Stromal cell of bone marrow (primary cell): ENCODE measurements at regions not wholly inside any gene's neighbourhood (a gene's known extent, or its start where the extent isn't known, plus 50 kb on each side); places are given as distances from the start of the nearest gene placed in this dataset.

Experiments
- DNase-seq: peaks from one replicate; pipeline ENCODE4 v3.0.0-alpha.2; 2012; ENCODE audit warnings: low read depth

DNA sequence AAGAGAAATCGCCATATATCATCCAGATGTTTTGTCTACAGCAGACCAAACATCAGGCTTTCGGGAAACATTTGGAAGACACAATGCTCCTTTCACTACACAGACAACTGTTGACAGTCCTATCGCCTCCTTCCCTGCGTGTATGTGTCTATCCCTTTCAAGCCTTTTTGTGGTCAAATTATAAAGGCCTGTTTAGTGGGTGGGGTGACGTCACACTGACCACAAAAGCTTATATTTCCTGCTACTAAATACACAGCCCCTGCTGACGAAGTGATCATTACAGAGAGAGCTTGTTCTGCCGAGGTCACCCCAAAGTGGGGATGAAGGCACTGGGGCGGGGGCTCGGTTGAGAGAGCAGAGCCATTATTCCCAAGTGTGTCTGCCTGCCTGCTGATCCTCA is 302.7 kb upstream of the TNP1 start:
- DNase-seq = peak; percentile 73

DNA sequence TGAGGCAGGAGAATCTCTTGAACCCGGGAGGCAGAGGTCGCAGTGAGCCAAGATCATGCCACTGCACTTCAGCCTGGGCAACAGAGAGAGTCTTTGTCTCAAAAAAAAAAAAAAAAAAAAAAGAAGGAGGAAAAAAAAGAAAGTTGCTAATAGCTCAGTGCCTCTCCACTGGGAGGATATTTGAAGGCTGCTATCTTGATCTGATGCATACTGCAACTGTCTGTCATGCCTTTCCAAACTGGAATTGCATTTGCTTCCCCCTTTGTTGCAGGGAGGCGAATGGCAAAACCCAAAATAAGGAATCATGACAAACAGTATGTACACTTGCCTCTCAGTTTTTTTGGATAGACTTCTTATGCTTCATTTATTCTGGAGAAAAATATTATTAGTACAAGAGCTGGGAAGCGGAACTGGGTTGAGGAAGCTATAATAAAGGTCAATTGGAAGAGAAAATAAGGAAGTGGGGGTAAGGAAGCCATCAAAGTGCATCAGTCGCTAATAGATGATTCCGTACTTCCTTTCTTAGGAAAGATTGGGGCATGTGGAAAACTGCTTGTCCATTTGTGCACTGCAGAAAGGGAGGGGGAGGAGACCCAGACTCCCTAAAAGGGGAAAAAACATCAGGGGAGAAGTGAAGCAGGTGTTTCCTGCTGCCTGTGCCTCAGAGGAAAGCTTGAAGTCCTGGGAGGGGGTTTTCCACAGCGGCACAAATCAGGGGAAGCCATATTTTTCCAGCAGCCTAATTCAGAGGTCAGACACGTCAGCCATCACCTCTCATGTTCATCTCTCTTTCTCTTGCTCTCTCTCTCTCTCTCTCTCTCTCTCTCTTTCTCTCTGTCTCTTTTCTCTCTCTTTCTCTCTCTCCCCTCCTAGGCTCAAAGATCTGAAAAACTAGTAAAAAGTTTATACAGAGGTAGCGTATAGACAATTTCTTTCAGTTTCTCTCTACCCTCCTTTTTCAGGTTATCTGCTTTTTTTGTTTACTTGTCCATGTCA is 301.4 kb upstream of the TNP1 start:
- no peak for DNase-seq

DNA sequence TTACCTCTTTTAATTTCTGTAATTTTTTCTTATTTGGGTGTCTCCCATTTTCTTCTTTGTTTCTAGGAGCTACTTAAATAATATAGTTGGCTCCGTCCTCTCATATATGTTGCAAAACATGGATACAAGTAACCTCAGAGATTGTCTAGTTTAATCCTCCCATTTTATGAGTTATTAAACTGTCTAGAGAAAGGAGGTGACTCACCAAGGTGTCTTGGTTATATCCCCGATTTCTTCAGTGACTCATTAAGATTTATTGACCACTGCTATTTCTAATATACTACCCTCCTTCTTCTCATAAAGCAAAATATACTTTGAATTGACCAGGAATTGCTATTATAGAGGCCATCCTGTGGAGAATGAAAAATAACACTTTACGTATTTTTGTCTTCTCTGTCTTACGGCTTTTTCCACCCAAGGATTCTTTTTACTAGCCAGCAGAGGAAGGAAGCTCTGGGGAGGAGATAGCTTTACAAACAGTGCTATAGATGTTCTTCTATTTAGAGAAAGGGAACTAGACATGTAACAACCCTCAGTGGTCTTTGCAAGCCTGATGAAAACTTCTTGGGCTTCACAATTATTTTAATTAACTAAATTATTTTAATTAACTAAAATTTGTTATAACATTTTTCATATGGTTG is 300.4 kb upstream of the TNP1 start:
- no peak for DNase-seq

DNA sequence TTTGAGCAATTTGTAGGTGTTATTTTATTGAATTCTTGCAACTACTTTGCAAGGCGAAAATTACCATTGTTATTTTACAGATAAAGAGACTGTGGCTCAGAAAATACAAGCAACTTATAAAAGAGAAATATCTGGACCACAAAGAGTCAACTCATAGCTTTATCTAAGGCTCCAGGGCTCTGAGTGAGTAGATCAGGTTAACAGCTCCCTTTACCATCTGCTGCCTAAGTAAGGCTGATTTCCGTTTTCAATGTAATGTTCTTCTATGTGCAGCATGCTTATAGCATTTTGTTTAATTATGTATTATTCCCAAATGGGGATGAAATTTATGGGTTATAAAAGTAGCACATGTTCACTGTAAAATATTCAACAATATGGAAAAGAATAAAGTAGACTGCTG is 299.1 kb upstream of the TNP1 start:
- no peak for DNase-seq

DNA sequence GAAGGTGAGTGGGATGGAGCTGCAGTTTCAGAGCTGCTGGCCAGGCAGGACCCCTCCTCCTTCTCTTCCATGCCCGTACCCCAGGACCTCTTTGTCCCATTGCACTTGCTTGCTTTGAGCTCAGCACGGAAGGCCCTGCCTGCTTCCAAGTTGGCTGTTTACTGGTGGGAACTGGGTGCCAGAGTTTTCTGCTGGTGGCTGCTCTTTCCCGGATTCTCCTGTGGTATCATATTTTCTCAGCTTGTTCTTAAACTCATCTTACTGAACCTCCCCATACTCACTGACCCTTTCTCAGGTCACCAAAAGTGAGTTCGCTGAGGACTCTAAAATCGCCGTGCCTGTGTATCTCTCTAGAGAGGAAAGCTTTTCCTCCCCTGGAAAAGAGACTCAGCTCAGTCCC is 297.7 kb upstream of the TNP1 start:
- no peak for DNase-seq

DNA sequence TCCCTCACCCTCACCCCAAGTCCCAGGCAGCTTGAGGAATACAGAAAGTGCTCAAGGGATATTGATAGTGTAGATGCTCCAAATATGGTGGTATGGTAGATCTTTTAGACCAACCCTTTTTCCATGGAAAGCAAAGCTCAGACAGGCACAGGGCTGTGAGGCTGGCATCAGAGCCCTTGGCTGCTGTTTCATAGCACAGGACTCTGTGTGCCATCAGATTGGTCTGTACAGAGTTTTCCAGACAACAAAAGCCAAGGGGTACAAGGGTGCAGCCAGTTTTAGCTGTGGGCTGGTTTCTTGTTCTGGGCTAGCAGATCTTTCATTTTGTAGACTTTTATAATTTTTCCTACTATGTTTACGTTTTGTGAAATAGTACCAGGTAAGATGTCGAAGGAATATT is 296.9 kb upstream of the TNP1 start:
- DNase-seq = no peak

DNA sequence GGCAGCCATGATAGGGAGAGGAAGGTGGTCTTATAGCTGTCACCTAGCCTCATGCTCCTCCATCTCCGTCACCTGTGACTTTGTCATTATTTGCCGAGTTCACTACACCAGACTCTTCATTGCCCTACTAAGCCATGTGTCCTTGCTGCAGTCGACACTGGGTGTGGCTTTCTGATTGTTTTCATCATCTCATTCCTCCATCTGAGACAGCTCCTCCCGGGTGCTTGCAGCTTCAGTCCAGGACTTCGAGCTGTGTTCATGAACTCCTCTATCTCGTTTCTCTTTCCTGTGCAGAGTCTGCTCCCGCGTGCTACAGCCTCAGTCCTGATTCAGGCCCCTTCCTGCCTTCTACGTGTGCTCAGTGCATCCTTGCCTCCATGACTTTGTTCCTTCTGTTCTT is 295.1 kb upstream of the TNP1 start:
- DNase-seq = no peak

DNA sequence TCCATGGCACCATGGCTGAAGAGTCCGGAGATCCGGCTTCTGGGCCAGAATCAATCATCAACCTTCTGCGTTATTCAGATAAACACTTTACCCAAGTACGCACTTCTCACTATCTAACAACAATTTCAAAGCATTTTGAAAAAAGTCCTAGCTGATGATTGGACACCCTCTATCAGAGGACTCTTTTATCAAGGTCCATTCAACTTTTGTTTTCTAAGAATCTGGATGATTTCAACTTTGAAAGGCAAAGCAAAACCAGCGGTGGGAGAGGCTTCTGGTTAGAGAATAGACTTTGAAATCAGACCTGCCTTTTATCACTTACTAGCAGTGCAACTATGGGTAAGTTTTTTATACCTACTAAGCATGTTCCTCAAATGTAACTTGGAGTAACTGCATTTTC is 293.6 kb upstream of the TNP1 start:
- no peak for DNase-seq

DNA sequence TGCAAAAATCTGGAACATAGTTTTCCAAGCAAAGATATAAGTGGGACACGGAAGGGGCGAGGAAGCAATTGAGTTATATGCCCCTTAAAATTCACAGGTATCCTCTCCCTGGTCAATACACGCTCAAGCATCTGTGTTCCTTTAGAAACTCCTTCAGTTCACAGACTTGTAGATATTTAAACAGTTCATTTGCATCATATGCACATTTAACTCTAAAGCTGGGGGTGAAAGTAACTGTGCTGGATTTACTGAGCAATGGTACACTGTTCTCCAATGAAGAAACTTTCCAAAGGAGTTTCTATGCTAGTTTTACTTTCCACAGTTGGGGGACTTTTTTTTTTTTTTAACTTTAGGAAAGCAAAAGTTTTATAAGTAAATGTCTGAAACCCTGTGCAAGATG is 293.0 kb upstream of the TNP1 start:
- no peak for DNase-seq

DNA sequence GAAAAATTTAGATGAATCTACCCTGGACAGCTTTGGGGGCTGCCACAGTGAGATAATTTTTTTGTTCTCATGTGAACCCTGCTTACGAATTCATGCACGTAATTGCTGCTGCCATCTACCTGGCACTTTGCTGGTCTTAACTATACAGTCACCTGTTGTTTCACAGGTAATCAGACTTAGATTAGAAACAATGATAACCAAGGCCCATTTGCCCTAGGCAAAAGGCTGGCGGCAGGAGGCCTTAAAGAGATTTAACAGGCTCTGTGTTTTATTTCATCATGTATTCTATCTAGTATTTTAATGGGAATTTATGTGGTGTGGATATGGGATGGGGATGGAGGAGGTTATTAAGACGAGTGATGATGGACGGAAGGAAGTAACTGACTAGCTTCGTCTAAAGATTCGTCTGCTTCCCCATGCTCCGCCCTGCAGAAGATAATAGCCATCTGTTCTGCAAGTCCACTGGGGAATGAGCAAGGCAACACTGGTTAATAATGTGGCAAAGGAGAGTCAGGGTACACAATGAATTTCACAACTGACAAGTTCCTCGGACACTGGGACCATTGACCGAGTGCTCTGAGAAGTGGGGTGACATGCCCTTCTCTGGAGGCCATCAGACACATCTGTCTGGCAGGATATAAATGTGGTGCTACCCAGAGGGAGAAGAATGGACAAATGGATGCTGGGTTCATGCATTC is 291.8 kb upstream of the TNP1 start:
- no peak for DNase-seq

DNA sequence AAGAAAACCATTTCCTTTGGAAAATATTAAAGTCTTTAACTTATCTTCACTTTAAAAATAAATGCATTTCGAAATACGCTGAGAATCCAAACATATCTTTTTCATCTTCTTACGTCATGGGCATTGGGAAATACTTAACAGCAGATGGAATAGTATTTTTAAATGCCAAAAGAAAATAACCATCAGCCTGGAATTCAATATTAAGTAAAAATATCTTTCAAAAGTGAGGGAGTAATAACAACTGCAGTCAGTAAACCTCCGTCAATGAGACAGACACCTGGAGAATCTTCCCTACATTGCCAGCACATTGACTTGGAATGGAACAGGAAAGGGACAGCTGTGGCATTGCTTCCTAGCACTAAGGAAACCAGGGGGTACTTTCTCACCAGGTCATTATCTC is 290.4 kb upstream of the TNP1 start:
- DNase-seq = peak; percentile 33

DNA sequence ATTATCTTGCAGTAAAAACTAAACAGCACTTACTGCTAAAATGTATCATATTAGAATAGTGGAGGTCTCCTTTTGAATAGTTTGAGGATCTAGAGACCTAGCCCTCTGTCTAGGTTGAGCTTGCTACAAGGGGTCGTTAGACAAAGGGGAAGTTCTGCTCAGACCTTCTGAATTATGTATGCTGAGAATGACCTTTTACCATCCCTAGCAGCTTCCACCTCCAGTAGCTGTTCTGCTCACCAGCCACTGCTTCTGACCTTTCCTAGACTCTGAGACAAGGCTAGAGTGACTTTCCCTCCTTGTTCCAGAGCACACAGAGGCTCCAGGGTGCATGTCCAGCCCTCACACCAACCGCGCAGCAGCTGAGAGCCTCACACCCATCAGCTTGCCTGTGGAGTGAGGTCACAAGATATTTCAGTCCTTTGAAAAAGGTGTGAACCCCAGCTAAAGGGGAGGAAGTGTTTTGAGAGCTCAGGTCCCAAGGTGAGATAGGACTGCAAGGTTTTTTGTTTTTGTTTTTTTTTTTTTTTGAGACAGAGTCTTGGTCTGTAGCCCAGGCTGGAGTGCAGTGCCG is 289.3 kb upstream of the TNP1 start:
- DNase-seq = no peak

DNA sequence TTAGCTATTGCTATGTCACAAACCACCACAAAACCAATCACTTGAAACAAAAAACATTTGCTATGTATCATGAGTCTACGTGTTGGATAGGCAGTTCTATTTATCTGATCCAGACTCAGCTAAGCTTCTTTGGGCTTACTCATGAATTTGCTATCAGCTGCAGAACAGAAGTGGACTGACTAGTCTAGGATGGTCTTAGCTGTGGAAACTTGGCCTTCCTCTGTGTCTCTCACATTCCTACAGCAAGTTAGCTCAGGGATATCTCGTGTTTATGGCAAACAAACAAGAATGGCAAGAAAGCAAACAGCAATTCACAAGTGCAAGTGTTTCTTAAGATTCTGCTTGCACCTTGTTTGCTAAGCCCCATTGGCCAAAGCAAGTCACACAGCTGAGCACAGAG is 288.0 kb upstream of the TNP1 start:
- no peak for DNase-seq

DNA sequence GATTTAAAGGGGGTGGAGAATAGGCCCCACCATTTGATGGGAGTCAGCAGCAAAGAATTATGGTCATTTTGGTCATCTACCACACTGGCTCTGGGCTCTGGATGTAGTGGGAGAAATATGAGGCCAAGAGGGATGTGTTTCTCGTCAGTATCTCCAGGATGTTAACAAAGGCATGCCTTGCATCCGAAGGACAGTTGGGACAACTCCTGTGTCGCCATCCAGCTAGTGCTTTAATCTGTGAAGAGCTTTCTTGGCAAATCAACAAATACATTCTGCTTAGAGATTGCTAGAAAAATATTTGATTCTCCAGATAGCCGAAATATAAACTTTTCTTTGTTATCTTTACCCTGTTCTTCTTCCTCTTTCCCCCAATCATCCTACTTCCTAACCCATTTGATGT is 287.1 kb upstream of the TNP1 start:
- no peak for DNase-seq

DNA sequence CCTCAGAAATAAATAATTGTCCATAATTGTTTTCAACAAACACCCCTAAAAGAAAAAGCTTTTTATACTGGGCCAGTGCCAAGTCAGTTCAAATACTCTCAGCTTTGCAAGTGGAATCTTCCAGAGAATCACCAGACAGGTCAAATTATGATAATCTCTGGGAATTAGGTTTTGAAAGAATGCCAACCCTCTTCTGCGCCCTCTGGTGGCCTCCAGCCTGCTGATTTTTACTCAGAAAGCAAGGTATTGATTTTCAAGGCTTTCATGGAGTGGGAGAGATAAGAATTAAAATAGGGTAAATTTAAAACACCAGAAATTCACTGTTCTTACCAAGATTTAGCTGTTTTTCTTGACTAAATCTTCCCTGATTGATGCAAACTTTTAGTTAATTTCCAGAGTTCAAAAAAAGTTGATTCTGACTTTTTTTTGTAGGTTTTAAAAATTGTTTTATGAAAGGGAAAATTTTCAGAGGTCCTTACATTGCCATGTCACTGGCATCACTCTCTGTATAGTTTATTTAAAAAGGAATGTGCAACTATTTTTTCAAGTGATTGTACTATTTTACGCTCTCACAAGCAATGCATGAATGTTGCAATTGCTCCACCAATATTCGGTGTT is 282.9 kb upstream of the TNP1 start:
- no peak for DNase-seq

DNA sequence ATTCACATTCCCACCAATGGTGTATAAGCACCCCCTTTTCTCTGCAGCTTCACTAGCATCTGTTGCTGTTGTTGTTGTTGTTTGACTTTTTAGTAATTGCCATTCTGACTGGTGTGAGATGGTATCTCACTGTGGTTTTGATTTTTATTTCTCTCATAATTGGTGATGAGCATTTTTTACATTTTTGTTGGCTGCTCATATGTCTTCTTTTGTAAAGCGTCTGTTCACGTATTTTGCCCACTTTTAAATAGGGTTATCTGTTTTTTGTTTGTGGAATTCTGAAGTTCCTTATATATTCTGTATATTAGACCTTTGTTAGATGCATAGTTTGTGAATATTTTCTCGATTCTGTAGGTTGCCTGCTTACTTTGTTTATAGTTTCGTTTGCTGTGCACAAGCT is 278.4 kb upstream of the TNP1 start:
- no peak for DNase-seq

DNA sequence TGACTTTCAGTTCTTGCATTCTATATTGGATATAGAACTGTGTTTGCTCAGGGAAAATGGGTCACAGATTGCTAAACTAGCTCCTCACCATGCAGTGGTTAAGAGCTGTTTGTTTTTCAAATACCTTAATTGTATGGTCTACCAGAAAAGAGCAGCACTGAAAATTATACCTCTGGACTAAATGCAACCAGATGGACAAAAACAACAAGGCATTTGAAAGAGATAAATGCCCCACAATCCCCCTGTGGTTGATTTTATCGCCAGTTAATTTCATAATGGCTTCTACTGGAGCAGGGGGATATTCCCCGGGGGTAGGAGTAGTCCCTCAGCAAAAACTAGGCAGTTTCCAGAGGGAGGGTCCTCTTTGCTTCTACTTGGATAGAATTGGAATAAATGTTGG is 267.9 kb upstream of the TNP1 start:
- DNase-seq = no peak

DNA sequence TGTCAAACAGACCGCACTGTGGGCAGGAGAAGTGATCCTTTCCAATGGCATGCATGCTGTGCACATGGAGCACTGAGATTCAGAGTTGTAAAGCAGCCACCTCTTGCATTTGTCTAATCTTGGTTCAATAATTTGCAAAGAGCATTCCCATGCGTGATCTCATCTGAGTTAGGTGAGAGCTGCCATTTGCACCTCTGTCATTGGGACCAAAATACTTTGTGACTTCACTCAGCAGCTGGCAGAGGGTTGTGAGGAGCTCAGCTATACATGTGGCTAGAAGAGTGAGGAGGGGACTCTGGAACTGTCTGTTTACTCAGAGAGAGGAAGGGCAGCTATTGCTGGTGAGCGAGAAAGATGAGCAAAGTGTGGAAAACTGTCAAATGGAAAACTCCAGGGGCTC is 265.1 kb upstream of the TNP1 start:
- no peak for DNase-seq

DNA sequence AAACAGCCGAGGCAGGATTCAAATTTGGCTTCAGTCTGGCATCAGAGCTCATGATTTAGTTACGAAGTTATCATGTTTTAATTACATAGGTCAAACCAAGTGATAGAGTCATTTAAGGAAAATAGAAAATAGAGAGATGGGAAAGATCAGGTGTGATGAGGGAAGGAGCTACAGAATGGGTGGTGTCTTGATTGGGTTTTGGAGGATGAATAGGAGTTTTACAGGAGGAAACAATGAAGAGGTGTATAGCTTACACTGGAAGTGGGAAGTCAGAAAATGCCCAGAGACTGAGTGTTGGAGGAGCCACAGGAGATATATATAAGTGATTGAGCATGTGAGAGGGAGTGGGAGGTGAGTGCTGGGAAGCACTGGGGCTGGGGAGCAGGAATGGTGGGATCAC is 264.2 kb upstream of the TNP1 start:
- no peak for DNase-seq

DNA sequence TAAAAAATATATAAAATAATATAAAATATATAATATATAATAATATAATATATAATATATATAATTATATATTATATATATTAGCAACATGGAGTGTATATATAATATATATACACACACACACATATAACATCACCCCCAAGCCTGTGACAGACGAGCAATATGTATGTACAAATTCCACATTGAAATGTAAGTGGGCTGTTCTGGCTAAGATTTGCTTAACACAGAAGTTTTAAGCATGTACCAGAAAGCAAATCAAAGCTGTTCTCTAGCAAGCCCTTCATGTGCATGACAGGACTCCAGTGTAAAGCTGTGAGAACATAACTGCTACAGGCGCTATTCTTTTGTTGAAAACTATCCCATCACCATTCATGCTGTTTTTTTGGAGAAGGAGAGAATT is 261.7 kb upstream of the TNP1 start:
- DNase-seq = no peak

DNA sequence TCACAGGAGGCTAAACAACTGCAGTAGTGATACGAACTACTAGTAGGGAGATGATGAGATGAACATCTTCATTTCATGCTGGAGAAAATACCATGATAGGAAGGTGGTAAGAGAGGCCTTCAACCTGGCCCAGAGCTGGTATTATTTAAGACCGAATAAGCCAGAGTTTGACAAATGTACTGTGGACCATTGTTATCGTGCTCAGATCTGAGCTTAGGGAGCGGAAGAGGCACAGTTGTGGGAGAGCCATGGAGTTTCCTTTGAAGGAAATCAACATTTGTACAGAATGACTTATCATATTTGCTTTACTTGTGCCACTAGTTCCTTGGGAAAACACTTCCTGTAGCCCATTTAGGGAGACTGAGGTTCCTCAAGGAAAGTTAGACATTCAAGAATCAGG is 260.6 kb upstream of the TNP1 start:
- DNase-seq = no peak

DNA sequence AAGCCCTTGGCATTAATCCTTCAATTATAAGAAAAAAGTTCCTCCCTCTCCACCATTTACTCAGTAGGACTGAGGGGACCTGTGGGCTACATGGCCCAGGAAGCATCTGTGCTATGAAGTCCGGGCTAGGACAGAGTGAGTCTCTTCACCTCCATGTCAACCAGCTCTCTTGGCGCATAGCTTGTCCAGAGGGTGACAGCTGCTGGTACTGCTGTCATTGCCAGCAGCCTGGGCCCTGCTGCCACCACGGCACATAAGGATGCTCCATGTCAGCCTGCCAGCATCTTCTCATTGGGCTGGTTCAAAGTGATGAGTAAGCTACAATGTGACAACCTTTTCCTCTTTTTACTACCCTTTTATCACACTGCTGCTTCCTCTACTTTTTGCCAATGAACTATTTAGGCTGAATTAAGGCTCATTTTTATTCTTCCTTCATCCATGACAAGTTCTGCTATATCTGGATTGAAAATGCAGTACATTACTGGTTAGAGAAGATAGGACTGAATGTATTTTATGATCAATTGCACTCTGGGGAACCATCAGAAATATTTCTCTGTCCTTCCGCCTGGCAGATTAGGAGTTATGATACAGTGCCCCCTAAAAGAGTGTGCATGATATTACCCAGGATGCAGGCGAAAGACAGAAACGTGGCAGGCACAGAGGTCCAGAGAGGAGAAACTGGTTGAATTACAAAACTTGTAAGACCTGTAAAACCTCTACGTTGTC is 258.9 kb upstream of the TNP1 start:
- no peak for DNase-seq
